Breast epithelium (tissue), 3 donors: ENCODE measurements at regions not wholly inside any gene's neighbourhood (a gene's known extent, or its start where the extent isn't known, plus 50 kb on each side); places are given as distances from the start of the nearest gene placed in this dataset.
"Not testable (repeated sequence)": the region's sequence is repeated elsewhere in the genome, so short reads cannot be mapped to it uniquely, and the experiment has no call there.

Experiments
- CTCF ChIP-seq, 3 donors: fragments of 450-650 bp; IDR thresholded peaks; one replicate each; pipeline ENCODE4 v1.5.1; 2016 to 2017; ENCODE audit warnings: antibody characterized with exemption in 3 of 3, mild to moderate bottlenecking in 3 of 3, moderate library complexity in 3 of 3
- POLR2AphosphoS5 ChIP-seq, 3 donors: sonication (generic); formaldehyde crosslinking; IDR thresholded peaks; one replicate each; pipeline ENCODE4 v1.6.1; 2017; ENCODE audit warnings: antibody characterized with exemption in 3 of 3

- not testable (repeated sequence) for TF ChIP-seq CTCF, POLR2AphosphoS5 (IDR thresholded peaks at IDR 0.05)
Observed at GRCh38 chr13:54130931-54131330, 1102.3 kb downstream of the OLFM4 start.
